B cell (primary cell): ENCODE measurements at regions not wholly inside any gene's neighbourhood (a gene's known extent, or its start where the extent isn't known, plus 50 kb on each side); places are given as distances from the start of the nearest gene placed in this dataset.

ENCODE experiments used
- ATAC-seq: fragments of 200-7000 bp; cut with Tn5 transposase; one replicate; pipeline ENCODE4 v1.10.0; 2021; ENCODE audit warnings: low read depth, mild to moderate bottlenecking, moderate number of reproducible peaks, moderate library complexity
- CTCF ChIA-PET: fragments of 350-600 bp; sonication (Branson Sonifier 250); formaldehyde crosslinking; loops from one replicate; lab custom pipeline; 2021; ENCODE audit warnings: antibody characterized with exemption, inconsistent platforms; lab: Charles Lee
- POLR2A ChIA-PET: fragments of 350-600 bp; sonication (Branson Sonifier 250); formaldehyde crosslinking; loops from one replicate; lab custom pipeline; 2021; ENCODE audit warnings: antibody characterized with exemption; lab: Charles Lee
- DNase-seq: peaks from one replicate; pipeline ENCODE4 v3.0.0; 2013
- H2AFZ ChIP-seq: 2 replicates; pipeline ENCODE4 v1.6.1; 2012; ENCODE audit warnings: mild to moderate bottlenecking, low read depth, low read length; ENCODE audit not compliant: insufficient read depth, poor library complexity, severe bottlenecking
- H3K27ac ChIP-seq, 2 donors: 1 replicate in 1 of 2; 2 replicates in 1 of 2; pipeline ENCODE4 v1.5.1; 2012 to 2013; ENCODE audit warnings: low read length in 2 of 2, mild to moderate bottlenecking in 2 of 2, moderate library complexity in 1 of 2
- H3K27me3 ChIP-seq, 4 experiments: fragments of 200-600 bp in 1 of 4; sonication (generic) in 1 of 4; replicated peaks in 1 of 4; 1 replicate in 2 of 4; 2 replicates in 2 of 4; pipeline versions ENCODE4 v1.6.1 to v1.7.0; 2013 to 2016; ENCODE audit warnings: low read length in 3 of 4, mild to moderate bottlenecking in 2 of 4, mixed read lengths in 1 of 4, moderate library complexity in 1 of 4; ENCODE audit not compliant: insufficient read depth in 4 of 4, control insufficient read depth in 3 of 4; ENCODE audit errors: control extremely low read depth in 1 of 4
- H3K36me3 ChIP-seq, 2 experiments: replicated peaks in 1 of 2; 1 replicate in 1 of 2; 2 replicates in 1 of 2; pipeline versions ENCODE4 v1.6.1 to v1.7.1; 2013; ENCODE audit warnings: low read length in 1 of 2; ENCODE audit not compliant: insufficient read depth in 2 of 2, control insufficient read depth in 1 of 2; ENCODE audit errors: control extremely low read depth in 1 of 2, extremely low read depth in 1 of 2
- H3K4me1 ChIP-seq, 2 donors: fragments of 200-600 bp in 1 of 2; sonication (generic) in 1 of 2; 1 replicate in 1 of 2; 2 replicates in 1 of 2; pipeline versions ENCODE4 v1.5.1 to v1.6.1; 2013 to 2017; ENCODE audit warnings: low read length in 2 of 2; ENCODE audit not compliant: control insufficient read depth in 2 of 2, insufficient read depth in 2 of 2
- H3K4me2 ChIP-seq: replicated peaks from 2 replicates; pipeline ENCODE3; 2012; ENCODE audit warnings: mild to moderate bottlenecking, low read depth, low read length; ENCODE audit not compliant: poor library complexity, severe bottlenecking
- H3K4me3 ChIP-seq, 5 experiments: fragments of 200-600 bp in 1 of 5; sonication (generic) in 1 of 5; 1 replicate in 3 of 5; 2 replicates in 2 of 5; pipeline versions ENCODE4 v1.5.1 to v1.7.0; 2011 to 2016; ENCODE audit warnings: low read length in 4 of 5, mild to moderate bottlenecking in 4 of 5, low read depth in 2 of 5, control low read depth in 1 of 5, moderate library complexity in 1 of 5; ENCODE audit not compliant: insufficient read depth in 1 of 5; ENCODE audit errors: control extremely low read depth in 1 of 5, extremely low read depth in 1 of 5
- H3K79me2 ChIP-seq: fragments of 200-600 bp; sonication (generic); one replicate; pipeline ENCODE4 v1.6.0; 2016; ENCODE audit warnings: low read length; ENCODE audit not compliant: control insufficient read depth, insufficient read depth
- H3K9ac ChIP-seq: fragments of 200-600 bp; sonication (generic); 2 replicates; pipeline ENCODE4 v1.6.1; 2017; ENCODE audit warnings: mild to moderate bottlenecking, low read length, moderate library complexity
- H3K9me3 ChIP-seq, 3 donors: one replicate each; pipeline versions ENCODE4 v1.6.1 to v1.7.1; 2013; ENCODE audit warnings: low read length in 2 of 3; ENCODE audit not compliant: control insufficient read depth in 2 of 3, insufficient read depth in 1 of 3; ENCODE audit errors: control extremely low read depth in 1 of 3
- H4K20me1 ChIP-seq: 2 replicates; pipeline ENCODE4 v1.6.0; 2012; ENCODE audit warnings: mild to moderate bottlenecking, low read length; ENCODE audit not compliant: insufficient read depth, control insufficient read depth, poor library complexity, severe bottlenecking
- H3K27ac Mint-ChIP-seq: one replicate; pipeline ENCODE4 v1.8.0; 2021; ENCODE audit warnings: mixed read lengths
- H3K27me3 Mint-ChIP-seq: one replicate; pipeline ENCODE4 v1.8.0; 2021; ENCODE audit warnings: mixed read lengths
- H3K4me1 Mint-ChIP-seq: one replicate; pipeline ENCODE4 v1.8.0; 2021; ENCODE audit warnings: mixed read lengths
- H3K4me3 Mint-ChIP-seq: one replicate; pipeline ENCODE4 v1.8.0; 2021; ENCODE audit warnings: mixed read lengths
- H3K9me3 Mint-ChIP-seq: one replicate; pipeline ENCODE4 v1.8.0; 2022; ENCODE audit warnings: mixed read lengths; ENCODE audit not compliant: insufficient read depth
- EZH2 ChIP-seq: IDR thresholded peaks from 2 replicates; pipeline ENCODE4 v1.6.1; 2012; ENCODE audit warnings: borderline replicate concordance, low read depth, mild to moderate bottlenecking, moderate library complexity, low read length; ENCODE audit not compliant: insufficient read depth, poor library complexity, severe bottlenecking
- WGBS: methylation state at CpG from one replicate; pipeline ENCODE4 v1.1.5; 2013; ENCODE audit warnings: missing lambda C conversion rate; ENCODE audit not compliant: insufficient coverage; 5-methylcytosine and 5-hydroxymethylcytosine counted together
- intact Hi-C: fragments of 100-400 bp; cut with micrococcal nuclease; formaldehyde crosslinking; loops from one replicate; pipeline ENCODE4 v1.10.0; 2022
- TF ChIP-seq, protein P1 (sequence below): fragments of 200-600 bp; IDR thresholded peaks from one replicate; pipeline ENCODE4 v1.8.0; 2022; ENCODE audit warnings: antibody characterized with exemption, mild to moderate bottlenecking

DNA sequence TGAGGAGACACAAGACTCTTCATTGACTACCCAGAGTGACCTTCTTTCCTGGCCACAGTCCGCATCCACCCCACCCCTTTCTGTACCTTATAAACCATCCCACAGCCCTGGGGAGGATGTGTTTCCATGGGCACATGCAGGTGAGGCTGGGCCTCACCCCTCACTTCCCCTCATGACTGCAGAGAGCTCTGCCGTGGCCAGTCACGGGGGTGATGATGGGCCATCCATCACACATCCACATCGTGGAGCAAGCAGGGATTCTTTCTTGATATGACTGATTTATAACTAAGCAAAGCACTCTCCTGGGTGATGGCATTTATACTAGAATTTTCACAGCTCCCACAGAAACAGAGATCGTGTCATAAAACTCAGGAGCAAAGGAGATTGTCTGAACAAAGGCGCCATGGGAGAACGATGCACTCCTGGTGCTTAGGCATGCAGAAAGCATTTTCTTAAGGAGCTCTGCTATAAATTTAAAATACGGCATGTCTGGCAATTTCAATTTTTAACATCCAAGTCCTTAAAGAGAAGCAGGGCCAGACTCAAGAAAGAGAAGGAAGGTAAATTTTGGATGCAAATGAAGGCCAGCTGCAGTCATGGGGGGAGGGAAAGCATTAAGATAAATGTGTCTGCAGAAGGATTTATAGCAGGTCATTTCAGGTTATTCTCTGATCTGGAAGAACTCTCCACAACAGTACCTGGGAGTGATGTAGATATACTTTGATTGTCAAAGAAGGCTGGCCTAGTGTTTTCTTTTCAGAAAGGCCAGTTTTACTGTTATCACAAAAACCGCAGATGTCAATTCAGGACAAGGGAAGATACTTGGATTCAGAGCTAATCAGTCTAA, 777.0 kb downstream of the C6orf118 start:
- Mint-ChIP-seq H3K9me3 (no peaks in the 10 kb centered on the region), H3K27ac (no peak overlapping the region), H3K27me3 (no peaks in the 10 kb centered on the region), H3K4me1 (no peaks in the 10 kb centered on the region), H3K4me3 (no peak overlapping the region)
- CTCF ChIA-PET = no interaction called here
- Histone ChIP-seq H3K4me1 (no peaks in the 10 kb centered on the region), H2AFZ (no peak overlapping the region), H3K9me3 (peaks cover 0 to 9% (median 1%) of the 10 kb centered on the region in 3 donors), H3K4me3 (no peak overlapping the region), H4K20me1 (no peaks in the 10 kb centered on the region), H3K4me2 (no peak overlapping the region), H3K27me3 (no peaks in the 10 kb centered on the region), H3K79me2 (no peaks in the 10 kb centered on the region), H3K9ac (no peak overlapping the region), H3K36me3 (no peaks in the 10 kb centered on the region), H3K27ac (no peak overlapping the region)
- no peak for ATAC-seq
- no peak for DNase-seq
- 58% methylated on average over 4 of the region's 9 CpGs for WGBS
- TF ChIP-seq, protein P1, sequence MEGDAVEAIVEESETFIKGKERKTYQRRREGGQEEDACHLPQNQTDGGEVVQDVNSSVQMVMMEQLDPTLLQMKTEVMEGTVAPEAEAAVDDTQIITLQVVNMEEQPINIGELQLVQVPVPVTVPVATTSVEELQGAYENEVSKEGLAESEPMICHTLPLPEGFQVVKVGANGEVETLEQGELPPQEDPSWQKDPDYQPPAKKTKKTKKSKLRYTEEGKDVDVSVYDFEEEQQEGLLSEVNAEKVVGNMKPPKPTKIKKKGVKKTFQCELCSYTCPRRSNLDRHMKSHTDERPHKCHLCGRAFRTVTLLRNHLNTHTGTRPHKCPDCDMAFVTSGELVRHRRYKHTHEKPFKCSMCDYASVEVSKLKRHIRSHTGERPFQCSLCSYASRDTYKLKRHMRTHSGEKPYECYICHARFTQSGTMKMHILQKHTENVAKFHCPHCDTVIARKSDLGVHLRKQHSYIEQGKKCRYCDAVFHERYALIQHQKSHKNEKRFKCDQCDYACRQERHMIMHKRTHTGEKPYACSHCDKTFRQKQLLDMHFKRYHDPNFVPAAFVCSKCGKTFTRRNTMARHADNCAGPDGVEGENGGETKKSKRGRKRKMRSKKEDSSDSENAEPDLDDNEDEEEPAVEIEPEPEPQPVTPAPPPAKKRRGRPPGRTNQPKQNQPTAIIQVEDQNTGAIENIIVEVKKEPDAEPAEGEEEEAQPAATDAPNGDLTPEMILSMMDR = no peak
- no peak for TF ChIP-seq EZH2
- intact Hi-C loops = no loop called here
- POLR2A ChIA-PET = no interaction called here

- DNase-seq (no peak), ATAC-seq (no peak)
- H3K4me1 Mint-ChIP-seq = no peaks in the 10 kb centered on the region
- intact Hi-C loops = no loop called here
- no peaks in the 10 kb centered on the region for H3K4me1 ChIP-seq
- H2AFZ ChIP-seq = no peak overlapping the region
- no peak overlapping the region for H3K27ac ChIP-seq
- POLR2A ChIA-PET = no interaction called here
- peaks cover 0 to 9% (median 1%) of the 10 kb centered on the region in 3 donors for H3K9me3 ChIP-seq
- no peaks in the 10 kb centered on the region for H4K20me1 ChIP-seq
- H3K9me3 Mint-ChIP-seq = peaks cover 3% of the 10 kb centered on the region
- H3K27me3 Mint-ChIP-seq = no peaks in the 10 kb centered on the region
- H3K4me3 Mint-ChIP-seq = no peak overlapping the region
- H3K79me2 ChIP-seq = no peaks in the 10 kb centered on the region
- TF ChIP-seq, protein P1 = no peak
- no peak for TF ChIP-seq EZH2
- no peak overlapping the region for H3K27ac Mint-ChIP-seq
- H3K36me3 ChIP-seq = no peaks in the 10 kb centered on the region
- no peak overlapping the region for H3K4me2 ChIP-seq
- CTCF ChIA-PET = no interaction called here
- H3K4me3 ChIP-seq = no peak overlapping the region
- H3K9ac ChIP-seq = no peak overlapping the region
- H3K27me3 ChIP-seq = no peaks in the 10 kb centered on the region
- 100% methylated on average over 2 of the region's 3 CpGs for WGBS
Measured at GRCh38 chr6:164531736-164532135, 777.7 kb downstream of the C6orf118 start.
